Loucy (cell line): ENCODE measurements at regions not wholly inside any gene's neighbourhood (a gene's known extent, or its start where the extent isn't known, plus 50 kb on each side); places are given as distances from the start of the nearest gene placed in this dataset.

Source experiments
- CTCF ChIP-seq: fragments of 200-600 bp; sonication (generic); conservative IDR thresholded peaks from 2 replicates; pipeline ENCODE4 v1.5.1; 2014; ENCODE audit warnings: mild to moderate bottlenecking, antibody characterized with exemption, low read length
- EZH2phosphoT487 ChIP-seq: fragments of 200-600 bp; IDR thresholded peaks from 2 replicates; pipeline ENCODE4 v1.6.1; 2018; ENCODE audit warnings: antibody characterized with exemption, mild to moderate bottlenecking, moderate library complexity, borderline replicate concordance

- no peak for TF ChIP-seq CTCF
- no peak for TF ChIP-seq EZH2phosphoT487
Observed at GRCh38 chr18:41805341-41805740, 149.7 kb upstream of the PIK3C3 start.
